OCI-M1 (cell line): ENCODE measurements at regions not wholly inside any gene's neighbourhood (a gene's known extent, or its start where the extent isn't known, plus 50 kb on each side); places are given as distances from the start of the nearest gene placed in this dataset.
"Not testable (repeated sequence)": the region's sequence is repeated elsewhere in the genome, so short reads cannot be mapped to it uniquely, and the experiment has no call there.

Experiments
- DNase-seq: peaks from one replicate; lab custom pipeline; 2025; lab: John Stamatoyannopoulos, UW

- DNase-seq, result no peak
Measured at GRCh38 chr11:50247309-50247874, 214.7 kb downstream of the OR4C45 start.

GRCh38 chr11:50267851-50268250, 235.2 kb downstream of the OR4C45 start:
- DNase-seq, result no peak

- DNase-seq, result no peak
Measured at GRCh38 chr11:50275133-50275532, 242.5 kb downstream of the OR4C45 start.

GRCh38 chr11:50278756-50279155, 246.1 kb downstream of the OR4C45 start:
- DNase-seq, result no peak

GRCh38 chr11:50298182-50298988, 265.7 kb downstream of the OR4C45 start:
- no peak for DNase-seq

GRCh38 chr11:50330723-50331122, 298.0 kb downstream of the OR4C45 start:
- DNase-seq, result not testable (repeated sequence)

GRCh38 chr11:50333861-50334260, 301.2 kb downstream of the OR4C45 start:
- no peak for DNase-seq

GRCh38 chr11:50337432-50337831, 304.8 kb downstream of the OR4C45 start:
- not testable (repeated sequence) for DNase-seq

GRCh38 chr11:50348018-50348417, 315.3 kb downstream of the OR4C45 start:
- DNase-seq, result not testable (repeated sequence)

GRCh38 chr11:50379484-50379883, 346.8 kb downstream of the OR4C45 start:
- no peak for DNase-seq

GRCh38 chr11:50394017-50394416, 361.3 kb downstream of the OR4C45 start:
- DNase-seq, result no peak

GRCh38 chr11:50412832-50413231, 380.2 kb downstream of the OR4C45 start:
- no peak for DNase-seq

GRCh38 chr11:50423208-50423607, 390.5 kb downstream of the OR4C45 start:
- DNase-seq, result no peak
